Vagina (tissue), 2 donors: ENCODE measurements at regions not wholly inside any gene's neighbourhood (a gene's known extent, or its start where the extent isn't known, plus 50 kb on each side); places are given as distances from the start of the nearest gene placed in this dataset.

Experiments used
- DNase-seq, 2 donors: peaks; one replicate each; pipeline ENCODE4 v3.0.0-alpha.2; 2017; ENCODE audit errors: extremely low spot score in 2 of 2
- H3K27ac ChIP-seq: fragments of 200-600 bp; sonication (generic); one replicate; pipeline ENCODE4 v1.5.1; 2019
- H3K27me3 ChIP-seq: fragments of 200-600 bp; sonication (generic); one replicate; pipeline ENCODE4 v1.5.1; 2019
- H3K36me3 ChIP-seq, 2 donors: fragments of 200-600 bp; sonication (generic); one replicate each; pipeline ENCODE4 v1.5.1; 2017 to 2019
- H3K4me1 ChIP-seq: fragments of 200-600 bp; sonication (generic); one replicate; pipeline ENCODE4 v1.5.1; 2019
- H3K4me3 ChIP-seq, 2 donors: fragments of 200-600 bp; sonication (generic); 1 replicate in 1 of 2; 2 replicates in 1 of 2; pipeline ENCODE4 v1.5.1; 2016 to 2019
- H3K9me3 ChIP-seq: fragments of 200-600 bp; sonication (generic); one replicate; pipeline ENCODE4 v1.5.1; 2019
- CTCF ChIP-seq, 3 experiments: fragments of 450-650 bp in 2 of 3; fragments of 200-600 bp in 1 of 3; sonication (generic) in 1 of 3; IDR thresholded peaks; one replicate each; pipeline ENCODE4 v1.5.1; 2017 to 2019; ENCODE audit warnings: antibody characterized with exemption in 3 of 3, mild to moderate bottlenecking in 2 of 3, moderate library complexity in 2 of 3
- POLR2A ChIP-seq, 2 donors: fragments of 450-650 bp; IDR thresholded peaks; one replicate each; pipeline ENCODE4 v1.6.1; 2017; ENCODE audit warnings: antibody characterized with exemption in 2 of 2, mild to moderate bottlenecking in 2 of 2, moderate library complexity in 2 of 2
- POLR2AphosphoS5 ChIP-seq, 2 donors: sonication (generic); formaldehyde crosslinking; IDR thresholded peaks; one replicate each; pipeline ENCODE4 v1.9.0; 2017; ENCODE audit warnings: antibody characterized with exemption in 2 of 2, mild to moderate bottlenecking in 2 of 2, low read depth in 1 of 2; ENCODE audit not compliant: insufficient read depth in 1 of 2
- intact Hi-C: fragments of 100-400 bp; cut with DNase I; formaldehyde crosslinking; loops from one replicate; pipeline ENCODE4 v1.15.1; 2023

- no peak for DNase-seq
- Histone ChIP-seq H3K27ac (no peak overlapping the region), H3K4me3 (no peak overlapping the region), H3K27me3 (no peaks in the 10 kb centered on the region), H3K9me3 (no peaks in the 10 kb centered on the region), H3K4me1 (no peaks in the 10 kb centered on the region), H3K36me3 (no peaks in the 10 kb centered on the region)
- TF ChIP-seq CTCF (IDR thresholded peaks at IDR 0.05) (no peak), POLR2A (IDR thresholded peaks at IDR 0.05) (no peak), POLR2AphosphoS5 (IDR thresholded peaks at IDR 0.05; ENCODE audit: insufficient read depth in 1 of 2, low read depth in 1 of 2) (no peak)
- intact Hi-C loops, result no loop called here
Measured at GRCh38 chr18:25557011-25557410, 205.0 kb upstream of the ZNF521 start.

GRCh38 chr18:25553631-25554263 is 201.8 kb upstream of the ZNF521 start:
- no peaks in the 10 kb centered on the region for H3K36me3 ChIP-seq
- TF ChIP-seq POLR2AphosphoS5 (IDR thresholded peaks at IDR 0.05; ENCODE audit: insufficient read depth in 1 of 2, low read depth in 1 of 2) (no peak), CTCF (IDR thresholded peaks at IDR 0.05) (no peak), POLR2A (IDR thresholded peaks at IDR 0.05) (no peak)
- H3K27ac ChIP-seq, result no peak overlapping the region
- intact Hi-C loops, result no loop called here
- H3K4me3 ChIP-seq, result no peak overlapping the region
- no peaks in the 10 kb centered on the region for H3K4me1 ChIP-seq
- H3K27me3 ChIP-seq, result no peaks in the 10 kb centered on the region
- H3K9me3 ChIP-seq, result no peaks in the 10 kb centered on the region
- DNase-seq, result no peak

- H3K27ac ChIP-seq, result no peak overlapping the region
- no peaks in the 10 kb centered on the region for H3K4me1 ChIP-seq
- H3K9me3 ChIP-seq, result no peaks in the 10 kb centered on the region
- H3K4me3 ChIP-seq, result no peak overlapping the region
- DNase-seq, result no peak
- no peaks in the 10 kb centered on the region for H3K36me3 ChIP-seq
- intact Hi-C loops, result no loop called here
- TF ChIP-seq CTCF (IDR thresholded peaks at IDR 0.05), result no peak
- no peak for TF ChIP-seq POLR2AphosphoS5 (IDR thresholded peaks at IDR 0.05; ENCODE audit: insufficient read depth in 1 of 2, low read depth in 1 of 2)
- TF ChIP-seq POLR2A (IDR thresholded peaks at IDR 0.05), result no peak
- H3K27me3 ChIP-seq, result no peaks in the 10 kb centered on the region
Measured at GRCh38 chr18:25544546-25545287, 192.8 kb upstream of the ZNF521 start.

- no peak for DNase-seq
- Histone ChIP-seq H3K4me1 (no peaks in the 10 kb centered on the region), H3K9me3 (no peaks in the 10 kb centered on the region), H3K27me3 (no peaks in the 10 kb centered on the region), H3K27ac (no peak overlapping the region), H3K4me3 (no peak overlapping the region), H3K36me3 (no peaks in the 10 kb centered on the region)
- TF ChIP-seq POLR2A (IDR thresholded peaks at IDR 0.05), result no peak
- no peak for TF ChIP-seq CTCF (IDR thresholded peaks at IDR 0.05)
- TF ChIP-seq POLR2AphosphoS5 (IDR thresholded peaks at IDR 0.05; ENCODE audit: insufficient read depth in 1 of 2, low read depth in 1 of 2), result no peak
- intact Hi-C loops, result no loop called here
Measured at GRCh38 chr18:25538175-25538922, 186.4 kb upstream of the ZNF521 start.
